Stomach (tissue), 8 donors: ENCODE measurements at regions not wholly inside any gene's neighbourhood (a gene's known extent, or its start where the extent isn't known, plus 50 kb on each side); places are given as distances from the start of the nearest gene placed in this dataset.

Experiments
- DNase-seq, 2 donors: peaks; one replicate each; pipeline versions ENCODE4 v3.0.0 to v3.0.0-alpha.2; 2013 to 2019
- H3K27ac ChIP-seq, 5 donors: fragments of 200-600 bp in 4 of 5; sonication (generic) in 4 of 5; one replicate each; pipeline ENCODE4 v1.5.1; 2013 to 2019; ENCODE audit warnings: mild to moderate bottlenecking in 1 of 5, moderate library complexity in 1 of 5
- H3K27me3 ChIP-seq, 3 donors: fragments of 200-600 bp; sonication (generic); one replicate each; pipeline ENCODE4 v1.5.1; 2017 to 2019; ENCODE audit warnings: mixed run types in 1 of 3
- H3K36me3 ChIP-seq, 4 donors: fragments of 200-600 bp; sonication (generic); 1 replicate in 3 of 4; 2 replicates in 1 of 4; pipeline ENCODE4 v1.5.1; 2016 to 2019
- H3K4me1 ChIP-seq, 4 donors: fragments of 200-600 bp; sonication (generic); one replicate each; pipeline ENCODE4 v1.5.1; 2016 to 2019
- H3K4me3 ChIP-seq, 4 donors: fragments of 200-600 bp; sonication (generic) in 3 of 4; one replicate each; pipeline ENCODE4 v1.5.1; 2016 to 2019; ENCODE audit warnings: mild to moderate bottlenecking in 1 of 4
- H3K9me3 ChIP-seq, 4 donors: fragments of 200-600 bp; sonication (generic); one replicate each; pipeline ENCODE4 v1.5.1; 2016 to 2019
- EP300 ChIP-seq: sonication (generic); formaldehyde crosslinking; IDR thresholded peaks from one replicate; pipeline ENCODE4 v1.6.1; 2017; ENCODE audit warnings: antibody characterized with exemption
- POLR2A ChIP-seq, 4 donors: fragments of 450-650 bp; IDR thresholded peaks; one replicate each; pipeline ENCODE4 v1.6.1; 2016; ENCODE audit warnings: antibody characterized with exemption in 4 of 4, control low read depth in 2 of 4, mild to moderate bottlenecking in 1 of 4, moderate library complexity in 1 of 4
- POLR2AphosphoS5 ChIP-seq, 3 donors: sonication (generic); formaldehyde crosslinking; IDR thresholded peaks; one replicate each; pipeline ENCODE4 v1.6.1; 2016; ENCODE audit warnings: antibody characterized with exemption in 3 of 3
- WGBS, 5 donors: extraction: QIAGEN DNeasy Blood & Tissue Kit in 3 of 5; methylation state at CpG; one replicate each; pipeline versions ENCODE4 v1.1.5 to v1.1.7; 2013 to 2018; 5-methylcytosine and 5-hydroxymethylcytosine counted together
- intact Hi-C: fragments of 100-400 bp; cut with DNase I; formaldehyde crosslinking; loops from one replicate; pipeline ENCODE4 v1.15.1; 2023; ENCODE audit warnings: low total_unique reads
- TF ChIP-seq, protein P1 (sequence below), 7 experiments: fragments of 450-650 bp in 4 of 7; fragments of 200-600 bp in 3 of 7; sonication (generic) in 3 of 7; IDR thresholded peaks; one replicate each; pipeline ENCODE4 v1.5.1; 2016 to 2019; ENCODE audit warnings: antibody characterized with exemption in 7 of 7, control low read depth in 2 of 7, mild to moderate bottlenecking in 1 of 7
- donor health status: healthy with polysubstance abuse.
- donor health status: Bipolar disorder and iron deficiency.
- donor health status: healthy.

- Histone ChIP-seq H3K27ac (no peak overlapping the region), H3K36me3 (no peaks in the 10 kb centered on the region), H3K4me3 (no peak overlapping the region), H3K9me3 (no peaks in the 10 kb centered on the region), H3K27me3 (no peaks in the 10 kb centered on the region), H3K4me1 (peaks cover 0 to 6% (median 2%) of the 10 kb centered on the region in 4 donors)
- WGBS, 5 donors, result 61 to 78% (median 67%) methylated on average over 1 of the region's 1 CpG
- intact Hi-C loops, result no loop called here
- no peak for DNase-seq
- TF ChIP-seq EP300, result no peak
- no peak for TF ChIP-seq POLR2A (IDR thresholded peaks at IDR 0.05)
- TF ChIP-seq POLR2AphosphoS5 (IDR thresholded peaks at IDR 0.05), result no peak
- TF ChIP-seq, protein P1, sequence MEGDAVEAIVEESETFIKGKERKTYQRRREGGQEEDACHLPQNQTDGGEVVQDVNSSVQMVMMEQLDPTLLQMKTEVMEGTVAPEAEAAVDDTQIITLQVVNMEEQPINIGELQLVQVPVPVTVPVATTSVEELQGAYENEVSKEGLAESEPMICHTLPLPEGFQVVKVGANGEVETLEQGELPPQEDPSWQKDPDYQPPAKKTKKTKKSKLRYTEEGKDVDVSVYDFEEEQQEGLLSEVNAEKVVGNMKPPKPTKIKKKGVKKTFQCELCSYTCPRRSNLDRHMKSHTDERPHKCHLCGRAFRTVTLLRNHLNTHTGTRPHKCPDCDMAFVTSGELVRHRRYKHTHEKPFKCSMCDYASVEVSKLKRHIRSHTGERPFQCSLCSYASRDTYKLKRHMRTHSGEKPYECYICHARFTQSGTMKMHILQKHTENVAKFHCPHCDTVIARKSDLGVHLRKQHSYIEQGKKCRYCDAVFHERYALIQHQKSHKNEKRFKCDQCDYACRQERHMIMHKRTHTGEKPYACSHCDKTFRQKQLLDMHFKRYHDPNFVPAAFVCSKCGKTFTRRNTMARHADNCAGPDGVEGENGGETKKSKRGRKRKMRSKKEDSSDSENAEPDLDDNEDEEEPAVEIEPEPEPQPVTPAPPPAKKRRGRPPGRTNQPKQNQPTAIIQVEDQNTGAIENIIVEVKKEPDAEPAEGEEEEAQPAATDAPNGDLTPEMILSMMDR (IDR thresholded peaks at IDR 0.05), result no peak
These were observed 130.7 kb downstream of the ETNK1 start for GRCh38 chr12:22755629-22756028.

GRCh38 chr12:22759769-22760674 lies 135.1 kb downstream of the ETNK1 start:
- no peaks in the 10 kb centered on the region for H3K9me3 ChIP-seq
- DNase-seq, result peak in 1 of 2 donors; percentile 13
- peaks cover 0 to 6% (median 2%) of the 10 kb centered on the region in 4 donors for H3K4me1 ChIP-seq
- 49 to 58% (median 53%) methylated on average over 8 of the region's 8 CpGs for WGBS, 5 donors
- H3K27me3 ChIP-seq, result no peaks in the 10 kb centered on the region
- H3K4me3 ChIP-seq, result peak overlapping the region in 1 of 4 donors; percentile 2
- intact Hi-C loops, result no loop called here
- peak overlapping the region in 4 of 5 donors; percentile 71 to 85 (median 75) for H3K27ac ChIP-seq
- no peaks in the 10 kb centered on the region for H3K36me3 ChIP-seq
- TF ChIP-seq POLR2AphosphoS5 (IDR thresholded peaks at IDR 0.05), result peak; percentile 38 to 75 (median 60)
- no peak for TF ChIP-seq POLR2A (IDR thresholded peaks at IDR 0.05)
- peak; percentile 77 for TF ChIP-seq EP300
- TF ChIP-seq, protein P1 (IDR thresholded peaks at IDR 0.05), result no peak

GRCh38 chr12:22765421-22766130 lies 140.6 kb downstream of the ETNK1 start:
- no peak for TF ChIP-seq POLR2A (IDR thresholded peaks at IDR 0.05)
- TF ChIP-seq, protein P1 (IDR thresholded peaks at IDR 0.05), result no peak
- no peak for TF ChIP-seq EP300
- no peak for TF ChIP-seq POLR2AphosphoS5 (IDR thresholded peaks at IDR 0.05)
- Histone ChIP-seq H3K9me3 (no peaks in the 10 kb centered on the region), H3K4me3 (no peak overlapping the region), H3K36me3 (no peaks in the 10 kb centered on the region), H3K27me3 (no peaks in the 10 kb centered on the region), H3K27ac (peak overlapping the region in 3 of 5 donors; percentile 8 to 57 (median 44)), H3K4me1 (peaks cover 0 to 8% (median 0%) of the 10 kb centered on the region in 4 donors)
- 71 to 83% (median 77%) methylated on average over 15 of the region's 15 CpGs for WGBS, 5 donors
- intact Hi-C loops, result no loop called here
- no peak for DNase-seq

- Histone ChIP-seq H3K27me3 (no peaks in the 10 kb centered on the region), H3K4me3 (no peak overlapping the region), H3K4me1 (peaks cover 0 to 8% (median 0%) of the 10 kb centered on the region in 4 donors), H3K36me3 (no peaks in the 10 kb centered on the region), H3K27ac (no peak overlapping the region), H3K9me3 (no peaks in the 10 kb centered on the region)
- intact Hi-C loops, result no loop called here
- no peak for DNase-seq
- WGBS, 5 donors, result 65 to 77% (median 72%) methylated on average over 7 of the region's 7 CpGs
- no peak for TF ChIP-seq EP300
- no peak for TF ChIP-seq POLR2A (IDR thresholded peaks at IDR 0.05)
- no peak for TF ChIP-seq POLR2AphosphoS5 (IDR thresholded peaks at IDR 0.05)
- TF ChIP-seq, protein P1 (IDR thresholded peaks at IDR 0.05), result no peak
These were observed 142.0 kb downstream of the ETNK1 start for GRCh38 chr12:22766911-22767420.
